ENCODE measurements at regions not wholly inside any gene's neighbourhood (a gene's known extent, or its start where the extent isn't known, plus 50 kb on each side); places are given as distances from the start of the nearest gene placed in this dataset.

DNA sequence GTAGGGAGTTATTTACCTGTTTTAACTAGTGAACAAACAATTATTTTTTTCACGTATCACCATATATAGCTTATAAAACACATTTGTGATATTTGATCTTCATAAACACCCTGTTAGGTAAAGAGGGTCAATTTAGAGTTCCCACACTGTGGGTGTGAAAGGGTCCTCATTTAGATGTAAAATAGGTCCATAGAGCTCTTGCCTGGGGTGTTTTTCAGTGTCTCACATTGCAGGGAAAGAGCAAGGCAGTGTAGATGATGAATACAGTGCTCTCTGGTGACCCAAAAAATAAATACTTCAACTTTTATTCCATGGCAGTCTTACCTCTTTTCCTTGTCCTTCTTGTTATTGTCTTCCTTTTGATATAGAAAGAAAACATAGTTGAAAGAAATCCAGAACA lies 403.2 kb upstream of the SGCD start:
- no peak for DNase-seq (ENCODE audit: low spot score)

DNA sequence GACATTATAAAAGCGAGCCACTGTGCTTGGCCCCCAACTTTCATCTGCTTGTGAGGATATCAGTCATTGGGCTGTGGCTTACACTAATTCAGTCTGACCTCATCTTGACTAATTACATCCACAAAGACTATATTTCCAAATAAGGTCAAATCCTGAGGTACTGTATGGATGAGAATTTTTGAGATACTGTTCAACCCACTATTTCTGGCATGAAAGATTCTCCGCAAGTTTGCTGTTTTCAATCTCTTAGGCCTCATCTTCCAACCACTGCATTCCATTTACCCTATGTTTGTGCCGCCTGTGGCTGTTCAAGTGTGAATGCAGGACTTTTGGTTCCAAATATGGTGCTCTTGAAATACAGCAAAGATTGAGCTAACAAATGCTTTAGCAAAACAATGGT lies 400.9 kb upstream of the SGCD start:
- DNase-seq (ENCODE audit: low spot score): no peak

- DNase-seq (ENCODE audit: low spot score): no peak
These were observed 400.2 kb upstream of the SGCD start for GRCh38 chr5:155926766-155927165.

GRCh38 chr5:155929112-155929511 lies 397.9 kb upstream of the SGCD start:
- no peak for DNase-seq (ENCODE audit: low spot score)

- no peak for DNase-seq (ENCODE audit: low spot score)
These were observed 392.0 kb upstream of the SGCD start for GRCh38 chr5:155934964-155935363.

- DNase-seq (ENCODE audit: low spot score): no peak
These were observed 391.2 kb upstream of the SGCD start for GRCh38 chr5:155935723-155936122.

- no peak for DNase-seq (ENCODE audit: low spot score)
These were observed 390.2 kb upstream of the SGCD start for GRCh38 chr5:155936520-155937406.

DNA sequence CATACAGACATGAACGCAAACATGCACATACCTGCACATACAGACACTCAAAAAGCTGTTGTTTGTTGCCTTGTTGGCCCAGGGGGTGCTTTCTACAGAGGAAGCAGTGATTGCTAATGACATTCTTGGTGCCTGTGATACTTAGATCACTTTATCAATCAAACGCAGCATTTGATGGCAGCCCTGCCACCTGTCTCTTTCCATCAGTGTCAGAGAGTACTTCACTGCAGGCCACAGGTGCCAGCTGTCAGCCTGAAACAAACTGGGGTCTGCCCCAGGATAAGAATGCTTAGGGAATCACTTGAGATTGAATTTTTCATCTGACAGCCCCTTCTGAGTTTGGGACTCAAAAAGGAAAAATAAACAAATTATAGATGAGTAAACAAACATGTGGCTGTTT lies 388.9 kb upstream of the SGCD start:
- DNase-seq (ENCODE audit: low spot score): no peak

DNA sequence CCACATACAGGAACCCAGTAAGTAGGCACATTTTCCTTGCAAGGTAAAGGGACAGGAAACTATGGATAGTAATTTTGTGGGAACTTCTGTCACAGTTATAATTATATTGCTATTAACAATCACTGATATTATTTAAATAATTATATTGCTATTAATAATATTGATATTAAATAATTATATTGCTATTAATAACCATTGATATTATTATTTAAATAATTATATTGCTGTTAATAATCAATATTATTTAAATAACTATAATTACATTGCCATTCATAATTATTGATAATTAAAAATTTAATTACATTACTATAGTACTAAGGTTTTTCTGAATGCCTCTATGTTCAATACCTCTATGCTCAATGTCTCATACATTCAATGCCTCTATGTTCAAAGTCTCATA lies 385.6 kb upstream of the SGCD start:
- DNase-seq (ENCODE audit: low spot score): no peak

DNA sequence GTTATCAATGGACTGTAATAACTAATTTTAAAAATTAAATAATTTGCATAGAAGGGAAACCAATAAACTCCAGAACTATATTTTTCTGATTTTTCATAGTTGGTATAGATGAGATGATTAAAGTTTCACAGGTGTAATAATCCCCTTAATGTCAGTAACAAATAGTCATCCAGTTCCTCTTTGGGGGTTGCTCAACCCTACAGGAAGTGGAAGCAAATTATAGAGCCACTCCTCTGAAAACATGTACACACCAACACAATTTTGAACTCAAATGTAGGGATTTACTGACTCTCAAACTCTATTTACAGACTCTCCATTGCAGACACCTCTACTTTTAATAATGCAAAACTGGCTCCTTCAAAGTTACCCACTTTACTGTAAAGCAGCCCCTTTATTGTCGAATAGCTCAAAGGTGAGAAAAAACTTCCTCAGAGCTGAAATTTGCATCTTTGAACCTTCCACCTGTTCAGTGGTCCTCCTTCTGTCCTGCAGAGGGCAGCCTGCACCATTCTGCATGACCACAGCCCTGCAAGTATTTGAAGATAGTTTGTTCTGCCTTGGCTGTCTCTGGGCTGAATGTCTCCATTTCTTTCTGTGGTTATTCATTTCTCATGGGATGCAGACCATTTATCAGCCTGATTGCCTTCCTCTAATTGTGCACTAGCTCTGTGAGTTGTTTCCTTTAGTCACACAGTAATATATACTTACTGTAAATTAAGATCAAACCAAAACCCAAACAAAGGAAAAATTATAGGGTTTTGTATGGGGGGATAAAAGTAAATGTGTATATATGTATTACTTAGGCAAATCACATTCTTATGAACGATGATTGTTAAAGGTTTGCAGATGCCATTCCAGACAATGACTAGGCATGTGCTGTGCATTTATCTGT lies 383.2 kb upstream of the SGCD start:
- peak; percentile 3 for DNase-seq (ENCODE audit: low spot score)

- no peak for DNase-seq (ENCODE audit: low spot score)
These were observed 379.4 kb upstream of the SGCD start for GRCh38 chr5:155947394-155948062.

DNA sequence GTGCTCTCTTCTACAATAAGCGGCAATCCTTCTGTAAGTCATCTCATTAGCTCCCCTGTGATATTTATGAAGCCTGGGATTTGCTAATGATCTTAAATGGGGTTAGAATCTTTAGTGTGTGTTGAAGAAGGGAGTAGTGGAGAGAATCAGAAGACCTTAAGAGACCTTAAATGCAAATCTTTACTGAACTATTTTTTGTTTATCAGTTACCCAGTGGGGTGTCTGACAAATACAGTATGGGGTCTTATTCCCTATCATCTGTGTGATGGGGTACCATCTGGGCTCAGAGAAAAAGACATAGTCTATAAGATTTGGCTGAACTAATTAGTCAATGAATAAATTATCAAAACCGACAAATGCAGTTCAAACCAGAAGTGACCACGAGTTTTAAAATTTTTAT lies 378.4 kb upstream of the SGCD start:
- no peak for DNase-seq (ENCODE audit: low spot score)

DNA sequence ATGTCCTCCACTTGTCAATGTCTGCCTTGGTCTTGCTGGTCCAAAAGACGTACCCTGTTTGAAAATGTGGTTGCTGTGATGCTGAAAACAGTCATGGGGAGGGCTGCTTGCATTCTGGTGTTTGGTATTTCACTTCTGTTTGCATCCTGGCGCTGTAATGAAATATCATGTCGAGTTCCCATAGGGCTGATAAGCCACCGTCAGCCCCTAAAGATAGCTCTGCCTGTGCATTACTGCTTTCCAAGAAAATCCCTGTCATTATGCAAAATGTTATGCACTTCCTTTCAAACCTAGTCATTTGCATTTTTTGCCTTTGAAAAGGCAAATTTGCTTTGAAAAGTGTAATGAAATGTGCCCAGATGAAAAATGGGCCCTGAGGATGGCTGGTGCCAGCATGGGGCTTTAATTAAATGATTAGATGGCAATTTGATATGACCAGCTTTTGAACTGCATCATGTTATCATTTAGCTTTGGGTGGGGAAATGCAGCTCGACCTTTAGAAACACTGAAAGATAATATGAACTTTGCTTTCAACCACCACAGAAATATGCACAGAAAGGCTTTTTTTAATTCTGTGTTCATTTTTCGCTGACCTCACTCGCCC lies 374.4 kb upstream of the SGCD start:
- no peak for DNase-seq (ENCODE audit: low spot score)

GRCh38 chr5:155953335-155953734 lies 373.6 kb upstream of the SGCD start:
- DNase-seq (ENCODE audit: low spot score): no peak

- no peak for DNase-seq (ENCODE audit: low spot score)
These were observed 372.1 kb upstream of the SGCD start for GRCh38 chr5:155954701-155955445.

DNA sequence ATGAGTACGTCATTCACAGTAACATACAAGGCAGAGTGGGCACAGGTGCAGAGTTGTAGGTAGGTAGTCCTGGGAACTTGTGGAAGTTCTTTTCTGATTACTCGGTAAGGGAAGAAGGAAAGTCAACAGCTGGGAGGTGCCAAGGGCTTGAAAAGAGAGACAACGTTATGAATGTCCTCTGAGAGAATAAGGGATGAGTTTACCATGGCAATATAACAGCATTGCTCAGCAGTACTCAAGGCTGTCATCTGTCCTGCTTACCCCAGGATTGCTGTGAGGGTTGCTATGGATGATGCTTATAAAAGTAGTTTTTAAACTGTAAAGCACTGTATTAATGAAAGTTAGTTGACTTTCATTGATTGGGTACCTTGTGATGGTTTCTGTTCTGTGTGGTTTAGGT lies 369.1 kb upstream of the SGCD start:
- DNase-seq (ENCODE audit: low spot score): no peak

GRCh38 chr5:155959082-155959481 lies 367.9 kb upstream of the SGCD start:
- no peak for DNase-seq (ENCODE audit: low spot score)

DNA sequence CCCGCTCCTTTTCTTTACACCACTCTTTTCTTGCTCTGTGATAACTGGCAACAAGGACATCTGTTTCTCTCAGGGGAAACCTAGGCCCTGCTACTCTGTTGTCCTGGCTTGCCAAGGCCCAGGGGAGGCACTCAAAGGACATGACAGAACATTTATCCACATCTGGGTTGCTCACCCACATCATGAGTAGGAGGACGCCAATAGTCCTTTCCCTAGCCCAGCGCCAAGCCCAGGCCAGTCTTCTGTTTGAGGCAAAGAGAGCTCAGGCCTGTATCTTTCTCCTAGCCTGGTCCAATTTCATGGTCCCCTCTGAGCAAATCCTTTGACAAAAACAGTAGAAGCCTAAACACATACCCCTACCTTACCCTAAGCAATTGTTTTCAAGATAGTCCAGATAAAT lies 366.8 kb upstream of the SGCD start:
- DNase-seq (ENCODE audit: low spot score): no peak

- DNase-seq (ENCODE audit: low spot score): no peak
These were observed 357.4 kb upstream of the SGCD start for GRCh38 chr5:155969537-155969936.

GRCh38 chr5:155974369-155974768 lies 352.6 kb upstream of the SGCD start:
- no peak for DNase-seq (ENCODE audit: low spot score)

GRCh38 chr5:155978850-155979249 lies 348.1 kb upstream of the SGCD start:
- no peak for DNase-seq (ENCODE audit: low spot score)

All from CD4-positive, alpha-beta T cell treated with Interleukin-6 at 100 ng/mL for 8 hours (primary cell).